GM12875 (cell line): ENCODE measurements at regions not wholly inside any gene's neighbourhood (a gene's known extent, or its start where the extent isn't known, plus 50 kb on each side); places are given as distances from the start of the nearest gene placed in this dataset.

ENCODE experiments used
- H3K4me3 ChIP-seq: one replicate; pipeline ENCODE4 v1.5.1; 2011; ENCODE audit warnings: low read depth, low read length, control low read depth
- TF ChIP-seq, protein P1 (sequence below): IDR thresholded peaks from 2 replicates; pipeline ENCODE4 v1.5.1; 2011; ENCODE audit warnings: low read depth, mild to moderate bottlenecking, control low read depth, inconsistent platforms, low read length, moderate library complexity, borderline replicate concordance; ENCODE audit not compliant: insufficient read depth

DNA sequence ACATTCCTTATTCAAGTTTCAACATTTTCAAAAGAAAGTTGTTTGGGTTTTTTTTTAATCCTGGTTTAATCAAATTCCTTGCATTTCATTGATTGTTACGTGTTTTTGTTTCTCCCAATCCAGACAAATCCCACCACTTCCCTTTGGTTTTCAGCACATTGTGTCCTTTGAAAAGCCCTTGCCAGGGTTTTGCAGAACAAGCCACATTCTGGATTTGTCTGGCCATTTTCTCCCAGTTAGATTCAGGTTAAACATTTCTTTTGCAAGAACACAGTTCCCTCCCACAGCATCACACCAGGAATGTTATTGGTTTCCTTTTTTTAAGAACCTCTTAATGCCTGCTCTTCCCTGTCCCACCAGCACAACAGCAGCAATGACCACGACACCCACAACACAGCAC is 278.0 kb upstream of the SALL1 start:
- TF ChIP-seq, protein P1, sequence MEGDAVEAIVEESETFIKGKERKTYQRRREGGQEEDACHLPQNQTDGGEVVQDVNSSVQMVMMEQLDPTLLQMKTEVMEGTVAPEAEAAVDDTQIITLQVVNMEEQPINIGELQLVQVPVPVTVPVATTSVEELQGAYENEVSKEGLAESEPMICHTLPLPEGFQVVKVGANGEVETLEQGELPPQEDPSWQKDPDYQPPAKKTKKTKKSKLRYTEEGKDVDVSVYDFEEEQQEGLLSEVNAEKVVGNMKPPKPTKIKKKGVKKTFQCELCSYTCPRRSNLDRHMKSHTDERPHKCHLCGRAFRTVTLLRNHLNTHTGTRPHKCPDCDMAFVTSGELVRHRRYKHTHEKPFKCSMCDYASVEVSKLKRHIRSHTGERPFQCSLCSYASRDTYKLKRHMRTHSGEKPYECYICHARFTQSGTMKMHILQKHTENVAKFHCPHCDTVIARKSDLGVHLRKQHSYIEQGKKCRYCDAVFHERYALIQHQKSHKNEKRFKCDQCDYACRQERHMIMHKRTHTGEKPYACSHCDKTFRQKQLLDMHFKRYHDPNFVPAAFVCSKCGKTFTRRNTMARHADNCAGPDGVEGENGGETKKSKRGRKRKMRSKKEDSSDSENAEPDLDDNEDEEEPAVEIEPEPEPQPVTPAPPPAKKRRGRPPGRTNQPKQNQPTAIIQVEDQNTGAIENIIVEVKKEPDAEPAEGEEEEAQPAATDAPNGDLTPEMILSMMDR: no peak
- no peak overlapping the region for H3K4me3 ChIP-seq

DNA sequence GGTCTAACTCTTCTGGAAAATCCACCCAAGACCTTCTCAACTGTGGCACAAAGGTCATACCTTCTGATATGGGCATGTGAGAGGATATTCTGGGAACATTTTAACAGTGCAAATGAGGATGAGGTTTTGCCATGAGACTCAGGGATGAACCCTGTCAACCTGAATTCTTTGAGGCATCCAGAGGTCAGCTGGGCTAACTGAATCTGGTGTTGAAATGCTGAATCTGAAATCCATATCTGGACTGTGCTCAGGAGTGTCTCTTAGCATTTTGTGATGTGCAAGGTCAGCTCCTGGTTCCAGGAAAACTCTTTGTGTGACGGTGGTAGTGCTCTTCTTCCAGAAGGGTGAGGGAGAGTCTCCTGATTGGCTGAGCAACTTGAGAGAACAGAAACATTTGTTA is 276.0 kb upstream of the SALL1 start:
- no peak overlapping the region for H3K4me3 ChIP-seq
- TF ChIP-seq, protein P1: no peak

DNA sequence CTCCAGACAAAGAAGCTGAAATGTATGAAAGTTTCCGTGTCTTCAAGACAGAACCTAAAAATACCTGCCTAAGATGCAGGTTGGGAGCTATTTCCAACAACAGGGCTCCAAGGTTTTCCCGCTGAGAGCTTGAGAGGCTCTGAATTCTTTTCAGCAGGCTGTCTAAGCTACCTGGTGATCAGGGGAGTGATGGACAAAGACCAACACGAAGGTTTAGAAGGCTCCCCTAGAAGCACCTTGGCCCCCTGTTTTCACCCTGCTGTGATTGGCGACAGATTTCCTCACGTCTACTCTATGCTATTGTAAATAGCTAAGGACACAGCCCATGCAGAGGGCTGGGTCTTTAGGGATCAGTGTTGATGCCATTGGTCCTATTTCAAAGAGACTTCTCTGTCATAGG is 275.2 kb upstream of the SALL1 start:
- H3K4me3 ChIP-seq: no peak overlapping the region
- TF ChIP-seq, protein P1: no peak

DNA sequence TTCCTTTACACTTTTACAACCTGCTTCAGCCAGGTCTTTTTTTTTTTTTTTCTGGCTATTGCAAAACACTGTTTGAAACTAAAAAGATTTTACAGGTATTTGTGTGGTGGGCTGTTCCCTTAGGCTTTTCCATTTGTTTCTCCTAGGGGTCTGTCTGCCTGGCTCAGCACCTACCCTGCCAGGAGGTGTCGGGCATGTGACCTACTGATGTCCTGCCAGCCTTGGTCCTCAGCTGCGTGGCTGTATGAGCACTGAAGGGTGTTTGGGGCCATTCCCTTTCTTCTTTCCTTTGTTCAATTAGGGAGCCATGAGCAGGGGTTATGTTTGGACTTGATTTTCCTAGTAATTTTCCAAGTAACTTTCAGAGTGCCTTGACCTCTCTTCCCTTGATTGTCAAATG is 269.2 kb upstream of the SALL1 start:
- no peak overlapping the region for H3K4me3 ChIP-seq
- TF ChIP-seq, protein P1: no peak

DNA sequence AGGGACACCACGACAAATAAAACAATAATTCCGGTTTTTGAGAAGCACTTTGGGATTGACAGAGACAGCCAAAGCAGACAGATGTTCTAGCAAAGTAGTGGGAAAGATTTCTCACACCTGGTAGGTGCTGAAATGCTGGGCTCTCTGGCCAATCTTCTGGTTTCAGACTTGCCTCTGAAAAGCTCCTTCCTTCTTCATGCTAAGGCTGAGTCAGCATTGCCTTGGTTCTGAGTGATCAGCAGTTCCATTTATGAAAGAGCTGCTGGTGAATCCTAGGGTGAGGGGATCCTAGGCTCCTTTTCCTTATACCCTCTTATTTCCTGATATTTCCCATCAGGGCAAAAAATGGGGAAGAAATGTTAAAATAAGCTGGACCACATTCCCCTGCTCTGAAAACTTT is 268.7 kb upstream of the SALL1 start:
- TF ChIP-seq, protein P1: no peak
- no peak overlapping the region for H3K4me3 ChIP-seq

DNA sequence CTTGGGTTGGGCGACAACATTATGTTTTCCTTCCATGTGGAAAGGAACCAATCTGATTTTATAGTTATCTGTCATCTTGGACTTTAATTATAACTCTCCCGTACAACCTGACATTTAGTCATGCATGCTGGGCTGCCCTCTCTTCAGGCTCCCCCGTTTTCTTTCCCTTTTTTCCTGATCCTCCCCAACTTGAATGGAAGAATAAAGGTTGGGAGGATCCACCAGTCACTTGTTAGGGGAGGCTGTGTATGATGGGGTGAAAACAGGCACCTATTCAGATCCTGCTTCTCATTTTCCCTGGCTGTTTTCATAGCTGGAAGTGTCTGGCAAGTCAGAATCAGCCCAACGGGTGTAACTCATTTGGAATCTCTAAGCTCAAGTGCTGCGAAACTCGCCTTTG is 267.2 kb upstream of the SALL1 start:
- no peak overlapping the region for H3K4me3 ChIP-seq
- TF ChIP-seq, protein P1: no peak

DNA sequence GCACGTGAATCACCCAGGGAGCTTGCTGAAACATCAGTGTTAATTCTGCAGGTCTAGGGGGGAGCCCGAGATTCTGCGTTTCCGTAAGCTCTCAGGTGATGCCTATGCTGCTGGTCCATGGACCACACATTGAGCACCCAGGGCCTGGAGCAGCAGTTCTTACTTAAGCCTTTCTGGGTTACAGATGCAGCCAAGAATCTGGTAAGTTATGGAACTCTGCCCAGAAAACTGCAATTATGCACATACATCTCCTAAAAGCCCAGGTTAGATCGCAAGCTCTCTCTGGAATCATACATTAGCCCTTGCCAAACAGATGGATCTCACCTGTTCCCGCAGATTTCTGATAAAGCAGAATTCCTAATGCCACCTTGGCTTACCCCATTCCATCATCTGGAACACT is 265.9 kb upstream of the SALL1 start:
- TF ChIP-seq, protein P1: no peak
- no peak overlapping the region for H3K4me3 ChIP-seq
